B cell (primary cell): ENCODE measurements at regions not wholly inside any gene's neighbourhood (a gene's known extent, or its start where the extent isn't known, plus 50 kb on each side); places are given as distances from the start of the nearest gene placed in this dataset.

ENCODE experiments used
- ATAC-seq: fragments of 200-7000 bp; cut with Tn5 transposase; one replicate; pipeline ENCODE4 v1.10.0; 2021; ENCODE audit warnings: low read depth, mild to moderate bottlenecking, moderate number of reproducible peaks, moderate library complexity
- CTCF ChIA-PET: fragments of 350-600 bp; sonication (Branson Sonifier 250); formaldehyde crosslinking; loops from one replicate; lab custom pipeline; 2021; ENCODE audit warnings: antibody characterized with exemption, inconsistent platforms; lab: Charles Lee
- POLR2A ChIA-PET: fragments of 350-600 bp; sonication (Branson Sonifier 250); formaldehyde crosslinking; loops from one replicate; lab custom pipeline; 2021; ENCODE audit warnings: antibody characterized with exemption; lab: Charles Lee
- DNase-seq: peaks from one replicate; pipeline ENCODE4 v3.0.0; 2013
- H2AFZ ChIP-seq: 2 replicates; pipeline ENCODE4 v1.6.1; 2012; ENCODE audit warnings: mild to moderate bottlenecking, low read depth, low read length; ENCODE audit not compliant: insufficient read depth, poor library complexity, severe bottlenecking
- H3K27ac ChIP-seq, 2 donors: 1 replicate in 1 of 2; 2 replicates in 1 of 2; pipeline ENCODE4 v1.5.1; 2012 to 2013; ENCODE audit warnings: low read length in 2 of 2, mild to moderate bottlenecking in 2 of 2, moderate library complexity in 1 of 2
- H3K27me3 ChIP-seq, 4 experiments: fragments of 200-600 bp in 1 of 4; sonication (generic) in 1 of 4; replicated peaks in 1 of 4; 1 replicate in 2 of 4; 2 replicates in 2 of 4; pipeline versions ENCODE4 v1.6.1 to v1.7.0; 2013 to 2016; ENCODE audit warnings: low read length in 3 of 4, mild to moderate bottlenecking in 2 of 4, mixed read lengths in 1 of 4, moderate library complexity in 1 of 4; ENCODE audit not compliant: insufficient read depth in 4 of 4, control insufficient read depth in 3 of 4; ENCODE audit errors: control extremely low read depth in 1 of 4
- H3K36me3 ChIP-seq, 2 experiments: replicated peaks in 1 of 2; 1 replicate in 1 of 2; 2 replicates in 1 of 2; pipeline versions ENCODE4 v1.6.1 to v1.7.1; 2013; ENCODE audit warnings: low read length in 1 of 2; ENCODE audit not compliant: insufficient read depth in 2 of 2, control insufficient read depth in 1 of 2; ENCODE audit errors: control extremely low read depth in 1 of 2, extremely low read depth in 1 of 2
- H3K4me1 ChIP-seq, 2 donors: fragments of 200-600 bp in 1 of 2; sonication (generic) in 1 of 2; 1 replicate in 1 of 2; 2 replicates in 1 of 2; pipeline versions ENCODE4 v1.5.1 to v1.6.1; 2013 to 2017; ENCODE audit warnings: low read length in 2 of 2; ENCODE audit not compliant: control insufficient read depth in 2 of 2, insufficient read depth in 2 of 2
- H3K4me2 ChIP-seq: replicated peaks from 2 replicates; pipeline ENCODE3; 2012; ENCODE audit warnings: mild to moderate bottlenecking, low read depth, low read length; ENCODE audit not compliant: poor library complexity, severe bottlenecking
- H3K4me3 ChIP-seq, 5 experiments: fragments of 200-600 bp in 1 of 5; sonication (generic) in 1 of 5; 1 replicate in 3 of 5; 2 replicates in 2 of 5; pipeline versions ENCODE4 v1.5.1 to v1.7.0; 2011 to 2016; ENCODE audit warnings: low read length in 4 of 5, mild to moderate bottlenecking in 4 of 5, low read depth in 2 of 5, control low read depth in 1 of 5, moderate library complexity in 1 of 5; ENCODE audit not compliant: insufficient read depth in 1 of 5; ENCODE audit errors: control extremely low read depth in 1 of 5, extremely low read depth in 1 of 5
- H3K79me2 ChIP-seq: fragments of 200-600 bp; sonication (generic); one replicate; pipeline ENCODE4 v1.6.0; 2016; ENCODE audit warnings: low read length; ENCODE audit not compliant: control insufficient read depth, insufficient read depth
- H3K9ac ChIP-seq: fragments of 200-600 bp; sonication (generic); 2 replicates; pipeline ENCODE4 v1.6.1; 2017; ENCODE audit warnings: mild to moderate bottlenecking, low read length, moderate library complexity
- H3K9me3 ChIP-seq, 3 donors: one replicate each; pipeline versions ENCODE4 v1.6.1 to v1.7.1; 2013; ENCODE audit warnings: low read length in 2 of 3; ENCODE audit not compliant: control insufficient read depth in 2 of 3, insufficient read depth in 1 of 3; ENCODE audit errors: control extremely low read depth in 1 of 3
- H4K20me1 ChIP-seq: 2 replicates; pipeline ENCODE4 v1.6.0; 2012; ENCODE audit warnings: mild to moderate bottlenecking, low read length; ENCODE audit not compliant: insufficient read depth, control insufficient read depth, poor library complexity, severe bottlenecking
- H3K27ac Mint-ChIP-seq: one replicate; pipeline ENCODE4 v1.8.0; 2021; ENCODE audit warnings: mixed read lengths
- H3K27me3 Mint-ChIP-seq: one replicate; pipeline ENCODE4 v1.8.0; 2021; ENCODE audit warnings: mixed read lengths
- H3K4me1 Mint-ChIP-seq: one replicate; pipeline ENCODE4 v1.8.0; 2021; ENCODE audit warnings: mixed read lengths
- H3K4me3 Mint-ChIP-seq: one replicate; pipeline ENCODE4 v1.8.0; 2021; ENCODE audit warnings: mixed read lengths
- H3K9me3 Mint-ChIP-seq: one replicate; pipeline ENCODE4 v1.8.0; 2022; ENCODE audit warnings: mixed read lengths; ENCODE audit not compliant: insufficient read depth
- CTCF ChIP-seq: fragments of 200-600 bp; IDR thresholded peaks from one replicate; pipeline ENCODE4 v1.8.0; 2022; ENCODE audit warnings: antibody characterized with exemption, mild to moderate bottlenecking
- EZH2 ChIP-seq: IDR thresholded peaks from 2 replicates; pipeline ENCODE4 v1.6.1; 2012; ENCODE audit warnings: borderline replicate concordance, low read depth, mild to moderate bottlenecking, moderate library complexity, low read length; ENCODE audit not compliant: insufficient read depth, poor library complexity, severe bottlenecking
- WGBS: methylation state at CpG from one replicate; pipeline ENCODE4 v1.1.5; 2013; ENCODE audit warnings: missing lambda C conversion rate; ENCODE audit not compliant: insufficient coverage; 5-methylcytosine and 5-hydroxymethylcytosine counted together
- intact Hi-C: fragments of 100-400 bp; cut with micrococcal nuclease; formaldehyde crosslinking; loops from one replicate; pipeline ENCODE4 v1.10.0; 2022

GRCh38 chr3:27797773-27798172 is 75.7 kb upstream of the EOMES start:
- TF ChIP-seq EZH2 (no peak), CTCF (no peak)
- POLR2A ChIA-PET, result no interaction called here
- Histone ChIP-seq H3K36me3 (no peaks in the 10 kb centered on the region), H3K27me3 (no peaks in the 10 kb centered on the region), H3K4me2 (no peak overlapping the region), H4K20me1 (no peaks in the 10 kb centered on the region), H2AFZ (no peak overlapping the region), H3K9me3 (peaks cover 0 to 1% (median 0%) of the 10 kb centered on the region in 3 donors), H3K79me2 (no peaks in the 10 kb centered on the region), H3K4me3 (no peak overlapping the region), H3K27ac (no peak overlapping the region), H3K9ac (no peak overlapping the region), H3K4me1 (no peaks in the 10 kb centered on the region)
- H3K4me1 Mint-ChIP-seq, result no peaks in the 10 kb centered on the region
- CTCF ChIA-PET, result no interaction called here
- peaks cover 7% of the 10 kb centered on the region for H3K27me3 Mint-ChIP-seq
- DNase-seq, result no peak
- 99% methylated on average over 5 of the region's 6 CpGs for WGBS
- H3K27ac Mint-ChIP-seq, result no peak overlapping the region
- ATAC-seq, result no peak
- no peaks in the 10 kb centered on the region for H3K9me3 Mint-ChIP-seq
- no peak overlapping the region for H3K4me3 Mint-ChIP-seq
- intact Hi-C loops, result no loop called here

- no peak for DNase-seq
- no peak for TF ChIP-seq CTCF
- no peak for TF ChIP-seq EZH2
- Histone ChIP-seq H3K27ac (no peak overlapping the region), H3K4me1 (no peaks in the 10 kb centered on the region), H3K4me3 (no peak overlapping the region), H2AFZ (no peak overlapping the region), H3K4me2 (no peak overlapping the region), H3K9me3 (no peaks in the 10 kb centered on the region), H3K27me3 (no peaks in the 10 kb centered on the region), H3K36me3 (no peaks in the 10 kb centered on the region), H4K20me1 (no peaks in the 10 kb centered on the region), H3K9ac (no peak overlapping the region), H3K79me2 (no peaks in the 10 kb centered on the region)
- no peak overlapping the region for H3K27ac Mint-ChIP-seq
- no peak for ATAC-seq
- H3K27me3 Mint-ChIP-seq, result peaks cover 3% of the 10 kb centered on the region
- ChIA-PET CTCF (no interaction called here), POLR2A (no interaction called here)
- intact Hi-C loops, result no loop called here
- H3K4me1 Mint-ChIP-seq, result no peaks in the 10 kb centered on the region
- 100% methylated on average over 2 of the region's 3 CpGs for WGBS
- no peak overlapping the region for H3K4me3 Mint-ChIP-seq
- no peaks in the 10 kb centered on the region for H3K9me3 Mint-ChIP-seq
Measured at GRCh38 chr3:27800261-27800660, 78.1 kb upstream of the EOMES start.
